Uterus (tissue), 3 donors: ENCODE measurements at regions not wholly inside any gene's neighbourhood (a gene's known extent, or its start where the extent isn't known, plus 50 kb on each side); places are given as distances from the start of the nearest gene placed in this dataset.

ENCODE experiments used
- DNase-seq, 2 donors: peaks; one replicate each; pipeline ENCODE4 v3.0.0-alpha.2; 2019 to 2020
- H3K27ac ChIP-seq, 2 donors: fragments of 200-600 bp; sonication (generic); 1 replicate in 1 of 2; 2 replicates in 1 of 2; pipeline ENCODE4 v1.5.1; 2016 to 2018
- H3K27me3 ChIP-seq, 2 donors: fragments of 200-600 bp; sonication (generic); one replicate each; pipeline ENCODE4 v1.5.1; 2018 to 2019; ENCODE audit warnings: control low read depth in 1 of 2
- H3K36me3 ChIP-seq, 2 donors: fragments of 200-600 bp; sonication (generic); one replicate each; pipeline ENCODE4 v1.5.1; 2019; ENCODE audit warnings: control low read depth in 1 of 2
- H3K4me1 ChIP-seq, 2 donors: fragments of 200-600 bp; sonication (generic); one replicate each; pipeline ENCODE4 v1.5.1; 2018 to 2019; ENCODE audit warnings: control low read depth in 1 of 2
- H3K4me3 ChIP-seq, 2 donors: fragments of 200-600 bp; sonication (generic); 1 replicate in 1 of 2; 2 replicates in 1 of 2; pipeline ENCODE4 v1.5.1; 2018 to 2019; ENCODE audit warnings: mild to moderate bottlenecking in 1 of 2
- H3K9me3 ChIP-seq, 2 donors: fragments of 200-600 bp; sonication (generic); one replicate each; pipeline ENCODE4 v1.5.1; 2019; ENCODE audit warnings: control low read depth in 1 of 2
- CTCF ChIP-seq, 4 experiments: fragments of 200-600 bp in 2 of 4; fragments of 450-650 bp in 2 of 4; sonication (generic) in 2 of 4; IDR thresholded peaks; one replicate each; pipeline ENCODE4 v1.5.1; 2016 to 2019; ENCODE audit warnings: antibody characterized with exemption in 4 of 4, mild to moderate bottlenecking in 2 of 4, moderate library complexity in 1 of 4
- POLR2A ChIP-seq, 2 donors: fragments of 450-650 bp; IDR thresholded peaks; one replicate each; pipeline ENCODE4 v1.6.1; 2016; ENCODE audit warnings: antibody characterized with exemption in 2 of 2, mild to moderate bottlenecking in 1 of 2, moderate library complexity in 1 of 2
- intact Hi-C: fragments of 100-400 bp; cut with DNase I; formaldehyde crosslinking; loops from one replicate; pipeline ENCODE4 v1.15.1; 2023; ENCODE audit warnings: low total_unique reads
- donor health status: DM: yes; HTN: yes; CAD: no.

DNA sequence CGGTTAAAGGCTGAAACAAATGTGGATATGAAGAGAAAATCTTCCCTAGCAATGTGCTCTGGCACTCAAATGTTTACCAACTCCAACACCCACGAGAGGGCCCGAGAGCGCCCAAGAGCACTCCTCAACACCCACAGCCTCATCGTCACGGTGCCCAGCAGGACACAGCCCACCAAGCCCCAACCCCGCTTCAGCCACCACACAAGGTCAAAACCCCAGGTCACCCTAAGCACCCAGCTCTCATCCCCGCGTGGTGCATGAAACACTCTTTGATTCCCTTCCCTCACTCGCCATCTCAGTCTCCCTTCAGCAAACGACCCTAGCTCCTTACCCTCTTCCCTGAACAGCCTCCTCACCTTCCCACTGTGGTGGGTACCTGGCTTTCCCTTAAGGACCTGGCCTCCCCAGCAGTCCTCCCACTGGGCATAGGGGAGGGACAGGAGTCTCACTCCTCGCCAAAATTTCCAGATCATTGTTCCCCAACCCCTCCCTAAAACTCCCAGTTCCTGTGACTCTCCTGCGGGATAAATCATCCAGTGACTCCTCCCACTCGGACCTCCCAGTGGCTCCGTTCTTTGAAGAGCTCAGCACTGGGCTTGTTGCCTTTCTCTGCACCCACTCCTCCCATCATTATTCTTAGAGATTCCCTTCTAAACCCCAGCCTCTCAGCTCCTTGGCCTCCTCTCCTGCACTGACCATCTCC, 170.4 kb upstream of the SYT6 start:
- TF ChIP-seq CTCF (IDR thresholded peaks at IDR 0.05) (no peak), POLR2A (IDR thresholded peaks at IDR 0.05) (no peak)
- H3K4me3 ChIP-seq: no peak overlapping the region
- H3K4me1 ChIP-seq: no peaks in the 10 kb centered on the region
- no peaks in the 10 kb centered on the region for H3K27me3 ChIP-seq
- H3K9me3 ChIP-seq: no peaks in the 10 kb centered on the region
- H3K36me3 ChIP-seq: no peaks in the 10 kb centered on the region
- no peak overlapping the region for H3K27ac ChIP-seq
- peak; percentile 22 to 32 for DNase-seq
- intact Hi-C loops: no loop called here

DNA sequence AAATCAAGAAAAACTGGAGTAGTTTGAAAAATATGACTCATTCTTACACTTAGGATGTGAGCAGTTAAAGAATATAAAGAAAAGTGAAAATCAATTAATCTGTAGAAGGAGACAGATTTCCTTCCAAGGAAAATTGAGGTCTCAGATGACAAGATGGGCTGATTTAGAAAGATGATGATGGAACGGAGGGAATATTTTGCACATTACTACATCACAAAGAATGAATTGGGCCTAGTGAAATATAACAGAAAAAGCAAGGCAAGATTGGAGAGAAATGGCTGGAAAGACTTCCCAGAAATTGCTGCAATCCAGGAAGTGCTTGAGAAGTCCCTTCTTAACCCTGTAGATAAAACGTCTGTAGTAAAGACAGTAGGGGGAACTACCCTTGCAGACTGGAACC, 169.1 kb upstream of the SYT6 start:
- DNase-seq: no peak
- no peaks in the 10 kb centered on the region for H3K36me3 ChIP-seq
- no peaks in the 10 kb centered on the region for H3K27me3 ChIP-seq
- no peaks in the 10 kb centered on the region for H3K4me1 ChIP-seq
- TF ChIP-seq POLR2A (IDR thresholded peaks at IDR 0.05) (no peak), CTCF (IDR thresholded peaks at IDR 0.05) (no peak)
- H3K27ac ChIP-seq: no peak overlapping the region
- no peak overlapping the region for H3K4me3 ChIP-seq
- H3K9me3 ChIP-seq: no peaks in the 10 kb centered on the region
- intact Hi-C loops: no loop called here

DNA sequence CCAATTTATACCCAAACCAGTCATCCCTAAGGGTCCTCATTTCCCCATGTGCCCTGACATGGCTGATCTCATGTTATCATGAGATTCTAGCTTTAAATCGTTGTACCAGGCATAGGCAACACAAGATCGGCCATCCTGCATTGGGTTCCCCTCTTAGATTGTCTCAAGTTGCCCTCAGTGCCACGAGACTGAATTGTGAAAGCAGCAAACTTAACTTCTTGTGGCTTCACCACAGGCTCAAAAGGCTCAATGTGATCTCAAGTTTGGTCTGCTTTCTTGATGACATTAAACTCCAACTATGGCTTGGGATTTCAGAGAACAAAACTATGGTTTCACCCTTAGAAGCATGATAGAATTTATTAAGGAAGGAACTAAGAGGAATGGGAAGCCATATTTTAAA, 168.5 kb upstream of the SYT6 start:
- no peak for TF ChIP-seq CTCF (IDR thresholded peaks at IDR 0.05)
- TF ChIP-seq POLR2A (IDR thresholded peaks at IDR 0.05): no peak
- no peaks in the 10 kb centered on the region for H3K4me1 ChIP-seq
- H3K27ac ChIP-seq: no peak overlapping the region
- no peaks in the 10 kb centered on the region for H3K27me3 ChIP-seq
- no peaks in the 10 kb centered on the region for H3K36me3 ChIP-seq
- intact Hi-C loops: no loop called here
- H3K4me3 ChIP-seq: no peak overlapping the region
- DNase-seq: no peak
- H3K9me3 ChIP-seq: no peaks in the 10 kb centered on the region

DNA sequence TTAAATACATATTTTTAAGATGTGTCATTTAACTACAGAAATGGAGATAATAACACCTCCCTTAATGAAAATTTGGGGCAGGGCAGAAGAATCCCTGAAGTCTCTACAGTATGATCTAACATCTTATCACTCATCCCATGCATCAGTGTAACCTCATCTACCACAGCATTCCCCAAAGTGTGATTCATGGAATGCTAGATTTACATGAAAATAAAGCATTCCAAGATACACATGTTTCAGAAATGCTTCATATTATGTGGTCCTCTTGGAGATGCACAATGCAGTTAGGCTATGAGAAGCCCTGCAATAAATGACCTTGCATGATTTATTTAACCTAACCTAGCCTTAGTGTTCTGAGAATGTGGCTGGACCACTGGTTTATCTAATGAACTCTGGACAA, 166.9 kb upstream of the SYT6 start:
- no peak for TF ChIP-seq CTCF (IDR thresholded peaks at IDR 0.05)
- TF ChIP-seq POLR2A (IDR thresholded peaks at IDR 0.05): no peak
- Histone ChIP-seq H3K9me3 (no peaks in the 10 kb centered on the region), H3K27ac (no peak overlapping the region), H3K36me3 (no peaks in the 10 kb centered on the region), H3K4me1 (no peaks in the 10 kb centered on the region), H3K27me3 (no peaks in the 10 kb centered on the region), H3K4me3 (no peak overlapping the region)
- intact Hi-C loops: no loop called here
- no peak for DNase-seq

- TF ChIP-seq CTCF (IDR thresholded peaks at IDR 0.05) (no peak), POLR2A (IDR thresholded peaks at IDR 0.05) (no peak)
- Histone ChIP-seq H3K27ac (peak overlapping the region in 1 of 2 donors; percentile 1), H3K36me3 (no peaks in the 10 kb centered on the region), H3K27me3 (no peaks in the 10 kb centered on the region), H3K4me1 (no peaks in the 10 kb centered on the region), H3K9me3 (no peaks in the 10 kb centered on the region), H3K4me3 (no peak overlapping the region)
- no peak for DNase-seq
- intact Hi-C loops: no loop called here
These were observed 165.7 kb upstream of the SYT6 start for GRCh38 chr1:114319418-114319817.
